ENCODE measurements at regions not wholly inside any gene's neighbourhood (a gene's known extent, or its start where the extent isn't known, plus 50 kb on each side); places are given as distances from the start of the nearest gene placed in this dataset.

DNA sequence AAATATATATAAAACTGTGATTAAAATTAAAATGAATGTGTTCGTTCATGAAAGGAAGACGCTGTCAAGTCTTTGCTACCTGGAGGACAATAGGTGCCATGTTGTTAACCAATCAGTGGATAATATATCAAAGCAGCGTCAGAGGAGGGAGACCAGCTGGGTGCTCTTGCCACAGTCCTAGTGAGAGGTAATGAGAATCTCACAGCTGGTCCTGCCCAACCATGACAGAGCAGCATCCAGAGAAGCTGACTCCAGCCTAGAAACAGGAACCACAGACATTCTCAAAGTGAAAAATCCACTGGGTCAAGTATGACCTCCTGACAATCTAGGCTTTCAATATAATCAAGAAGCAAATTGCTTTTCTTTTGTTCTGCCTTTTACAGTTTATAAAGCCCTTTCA lies 94.5 kb upstream of the LRFN2 start:
- no peak for TF ChIP-seq EZH2 (IDR thresholded peaks at IDR 0.05; ENCODE audit: borderline replicate concordance, low read depth, low read length, poor library complexity, severe bottlenecking)
- TF ChIP-seq, protein P1, sequence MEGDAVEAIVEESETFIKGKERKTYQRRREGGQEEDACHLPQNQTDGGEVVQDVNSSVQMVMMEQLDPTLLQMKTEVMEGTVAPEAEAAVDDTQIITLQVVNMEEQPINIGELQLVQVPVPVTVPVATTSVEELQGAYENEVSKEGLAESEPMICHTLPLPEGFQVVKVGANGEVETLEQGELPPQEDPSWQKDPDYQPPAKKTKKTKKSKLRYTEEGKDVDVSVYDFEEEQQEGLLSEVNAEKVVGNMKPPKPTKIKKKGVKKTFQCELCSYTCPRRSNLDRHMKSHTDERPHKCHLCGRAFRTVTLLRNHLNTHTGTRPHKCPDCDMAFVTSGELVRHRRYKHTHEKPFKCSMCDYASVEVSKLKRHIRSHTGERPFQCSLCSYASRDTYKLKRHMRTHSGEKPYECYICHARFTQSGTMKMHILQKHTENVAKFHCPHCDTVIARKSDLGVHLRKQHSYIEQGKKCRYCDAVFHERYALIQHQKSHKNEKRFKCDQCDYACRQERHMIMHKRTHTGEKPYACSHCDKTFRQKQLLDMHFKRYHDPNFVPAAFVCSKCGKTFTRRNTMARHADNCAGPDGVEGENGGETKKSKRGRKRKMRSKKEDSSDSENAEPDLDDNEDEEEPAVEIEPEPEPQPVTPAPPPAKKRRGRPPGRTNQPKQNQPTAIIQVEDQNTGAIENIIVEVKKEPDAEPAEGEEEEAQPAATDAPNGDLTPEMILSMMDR (conservative IDR thresholded peaks at IDR 0.05; ENCODE audit: low read depth, low read length), result no peak
